GM21786 (cell line): ENCODE measurements at regions not wholly inside any gene's neighbourhood (a gene's known extent, or its start where the extent isn't known, plus 50 kb on each side); places are given as distances from the start of the nearest gene placed in this dataset.
"Not testable (repeated sequence)": the region's sequence is repeated elsewhere in the genome, so short reads cannot be mapped to it uniquely, and the experiment has no call there.

ENCODE experiments used
- ATAC-seq: cut with Tn5 transposase; IDR thresholded peaks from one replicate; pipeline ENCODE4 v1.9.1; 2021; ENCODE audit not compliant: unreplicated experiment

DNA sequence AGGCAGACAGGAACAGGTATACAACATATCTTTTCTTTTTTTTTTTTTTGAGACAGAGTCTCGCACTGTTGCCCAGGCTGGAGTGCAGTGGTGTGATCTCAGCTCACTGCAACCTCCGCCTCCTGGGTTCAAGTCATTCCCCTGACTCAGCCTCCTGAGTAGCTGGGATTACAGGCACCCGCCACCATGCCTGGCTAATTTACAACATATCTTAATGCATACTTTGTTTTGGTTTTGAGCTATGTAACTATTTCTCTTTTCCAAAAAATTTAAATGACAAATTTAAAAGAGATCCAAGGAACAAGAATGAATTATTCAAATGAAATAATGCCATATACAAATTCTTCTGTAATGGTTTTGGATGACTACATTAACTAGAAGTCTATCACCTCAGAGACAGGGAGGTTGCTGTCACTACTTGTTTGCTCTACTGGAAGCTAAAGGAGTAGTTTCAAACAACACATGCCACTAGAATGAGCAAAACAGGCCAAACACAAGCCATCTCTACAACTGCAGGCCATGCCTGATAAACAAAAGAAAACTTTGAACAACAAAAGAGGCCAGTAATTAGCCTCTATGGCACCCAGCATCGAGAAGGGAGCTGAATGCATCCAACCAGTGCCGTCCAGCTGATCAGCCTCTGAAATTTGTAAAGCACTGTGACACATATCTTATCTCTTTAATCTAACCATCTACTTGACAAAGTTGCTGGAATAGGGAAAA, 133.6 kb upstream of the VOPP1 start:
- ATAC-seq: not testable (repeated sequence)

DNA sequence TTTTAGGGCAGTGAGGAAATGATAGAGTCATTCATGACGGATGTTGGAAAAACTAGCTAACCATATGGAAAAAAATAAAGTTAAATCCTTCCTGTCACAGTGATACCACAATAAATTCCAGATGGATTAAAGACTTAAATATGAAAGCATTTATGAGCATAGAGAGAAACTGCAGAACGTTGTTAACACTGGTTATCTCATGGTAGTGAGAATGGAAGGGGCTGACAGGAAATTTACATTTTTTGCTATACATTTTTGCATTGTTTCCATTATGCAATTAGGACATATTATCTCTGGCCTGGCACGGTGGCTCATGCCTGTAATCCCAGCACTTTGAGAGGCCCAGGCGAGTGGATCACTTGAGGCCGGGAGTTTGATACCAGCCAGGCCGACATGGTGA, 130.5 kb upstream of the VOPP1 start:
- not testable (repeated sequence) for ATAC-seq

DNA sequence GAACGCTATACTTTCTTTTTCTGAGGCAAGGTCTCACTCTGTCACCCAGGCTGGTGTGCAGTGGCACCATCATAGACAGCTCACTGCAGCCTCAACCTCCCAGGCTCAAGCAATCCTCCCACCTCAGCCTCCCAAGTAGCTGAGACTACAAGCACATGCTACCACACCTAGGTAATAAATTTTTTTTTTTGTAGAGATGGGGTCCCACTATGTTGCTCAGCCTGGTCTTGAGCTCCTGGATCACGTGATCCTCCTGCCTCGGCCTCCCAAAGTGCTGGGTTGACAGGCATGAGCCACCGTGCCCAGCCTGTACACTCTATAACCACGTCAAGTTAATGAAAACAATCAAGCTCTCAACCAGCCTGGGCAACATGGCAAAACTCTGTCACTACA, 127.1 kb upstream of the VOPP1 start:
- not testable (repeated sequence) for ATAC-seq

DNA sequence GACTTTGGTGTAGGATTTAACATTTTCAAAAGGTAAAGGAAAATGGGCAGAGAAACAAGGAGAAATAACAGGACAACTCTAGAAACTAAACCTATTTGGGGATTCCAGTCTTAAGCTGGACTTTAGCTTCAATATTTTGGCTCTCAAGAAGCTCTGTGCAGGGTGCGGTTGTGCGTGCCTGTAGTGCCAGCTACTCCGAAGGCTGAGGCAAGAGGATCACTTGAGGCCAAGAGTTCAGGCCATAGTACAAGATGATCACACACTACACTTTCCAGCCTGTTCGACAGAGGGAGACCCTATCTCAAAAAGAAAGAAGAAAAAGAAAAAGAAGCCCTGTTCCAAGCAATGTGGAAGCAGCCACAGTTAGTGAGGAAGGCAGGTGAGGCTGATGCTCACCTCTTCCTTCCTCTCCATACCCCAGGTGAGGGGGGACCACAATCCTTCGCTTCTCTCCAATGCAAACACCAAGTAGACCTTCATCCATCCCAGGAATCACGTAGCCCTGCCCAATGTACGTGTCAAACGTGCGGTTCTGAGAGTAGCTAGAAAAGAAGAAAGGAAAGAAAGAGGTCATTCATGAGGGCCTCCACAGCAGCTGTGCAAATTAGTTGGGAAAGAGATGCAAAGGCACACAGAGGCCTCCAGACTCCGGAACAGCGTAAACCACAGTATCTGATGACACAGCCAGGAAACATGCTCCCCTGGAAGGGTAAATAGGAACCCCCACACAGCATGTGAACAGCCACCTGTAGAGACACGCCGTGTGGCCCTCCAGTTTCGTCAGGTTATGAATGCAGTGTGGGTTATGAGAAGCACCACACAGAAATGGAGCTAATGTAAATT, 126.5 kb upstream of the VOPP1 start:
- peak; percentile 88 for ATAC-seq

DNA sequence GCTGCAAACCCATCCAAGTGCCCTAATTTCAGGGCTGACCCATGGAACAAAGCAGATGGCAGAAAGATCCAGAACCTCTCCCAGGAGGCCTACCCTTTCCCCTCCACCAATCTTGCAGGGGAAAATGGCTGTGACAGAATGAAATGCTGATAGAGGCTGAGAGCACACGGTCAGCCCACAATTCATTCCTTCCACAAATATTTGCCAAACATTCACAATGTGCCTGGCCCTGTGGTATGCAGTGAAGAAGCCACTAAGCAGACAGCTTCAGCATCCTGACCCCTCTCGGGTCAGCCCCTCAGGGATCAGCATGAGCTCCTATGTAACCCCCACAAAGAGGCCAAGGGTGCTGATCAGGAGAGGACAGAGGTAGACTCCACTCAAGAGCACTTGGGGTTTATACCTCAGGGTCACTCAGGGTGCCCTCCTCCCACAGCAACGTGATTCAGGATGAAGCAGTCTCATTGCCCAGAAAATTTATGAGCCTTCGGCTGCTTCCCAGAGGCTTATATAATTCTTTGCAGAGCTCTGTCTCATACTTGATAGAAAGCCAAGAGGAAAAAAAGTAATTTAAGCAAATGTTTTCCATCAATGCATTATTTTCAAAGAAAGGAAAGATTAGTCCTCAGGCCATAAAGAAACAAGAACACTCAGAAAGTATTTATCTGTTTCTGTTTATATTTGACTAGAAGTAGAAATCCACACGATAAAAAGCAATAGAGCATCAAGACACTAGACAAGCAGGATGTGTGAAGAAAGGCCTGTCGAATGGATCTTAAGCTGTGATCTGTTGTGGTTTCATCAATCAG, 123.8 kb upstream of the VOPP1 start:
- not testable (repeated sequence) for ATAC-seq

DNA sequence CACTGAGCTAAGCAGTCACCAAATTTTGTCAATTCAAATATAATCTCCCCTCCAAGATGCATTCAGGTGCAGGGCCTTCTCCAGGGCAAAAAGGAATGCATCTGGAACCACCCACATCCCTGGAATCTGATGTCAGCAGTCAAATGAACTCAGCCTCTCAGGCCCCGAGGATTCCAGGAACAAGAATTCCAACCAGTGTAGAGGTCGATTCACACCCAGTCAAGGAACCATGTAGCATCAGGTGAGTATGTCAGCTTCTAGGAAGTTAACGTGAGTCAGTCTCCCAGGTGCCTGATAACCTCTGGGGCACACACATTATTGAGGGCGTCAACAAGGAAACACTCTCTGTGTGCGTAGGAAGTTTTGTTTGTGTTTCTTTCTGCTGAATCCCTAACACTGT, 122.2 kb upstream of the VOPP1 start:
- not testable (repeated sequence) for ATAC-seq

DNA sequence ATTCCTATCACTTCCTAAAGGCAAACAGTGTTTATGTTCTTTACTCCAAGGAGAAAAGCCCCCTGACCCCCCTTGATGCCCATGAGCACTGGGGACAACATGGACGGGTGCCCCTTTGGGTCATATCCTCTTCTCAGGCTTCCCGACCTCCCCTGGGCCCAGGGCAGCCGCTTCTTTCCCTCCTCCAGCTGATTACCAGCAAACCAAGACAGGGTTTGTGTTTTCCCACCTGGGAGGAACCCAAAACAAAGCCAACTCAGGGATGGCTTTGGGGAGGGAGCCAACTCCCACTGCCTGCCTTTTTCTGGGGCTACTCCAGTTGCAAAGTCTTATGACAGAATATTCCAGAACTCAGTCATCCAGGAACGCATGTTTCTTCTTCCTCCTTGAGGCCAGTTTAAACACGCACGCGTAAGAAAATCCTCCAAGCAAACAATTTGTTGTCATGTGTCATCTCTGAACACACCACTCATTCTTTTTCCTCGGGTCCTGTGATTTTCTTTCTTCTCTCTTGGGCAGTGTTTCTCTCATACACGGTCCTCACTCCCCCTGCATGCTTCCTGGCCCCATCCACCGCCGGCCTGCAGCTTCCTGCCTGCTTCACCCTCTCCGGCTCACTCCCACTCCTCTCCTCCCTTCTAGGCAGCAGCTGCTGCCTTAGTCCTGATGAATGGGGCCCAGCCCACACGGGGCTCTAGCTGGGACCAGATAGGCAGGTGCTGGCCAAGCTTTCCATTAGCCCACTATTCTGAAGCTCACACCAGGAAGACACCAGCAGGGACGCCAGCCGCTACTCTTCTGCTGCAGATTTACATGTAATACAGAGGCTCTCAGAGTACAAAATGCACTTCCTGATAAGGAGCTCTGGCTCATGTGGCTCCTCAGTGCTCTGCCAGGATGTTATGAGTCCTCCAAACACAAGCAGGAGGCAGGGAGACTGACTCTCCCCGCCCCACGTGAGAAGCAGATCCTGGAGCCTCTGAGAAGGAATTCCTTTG, 116.7 kb upstream of the VOPP1 start:
- ATAC-seq: not testable (repeated sequence)

DNA sequence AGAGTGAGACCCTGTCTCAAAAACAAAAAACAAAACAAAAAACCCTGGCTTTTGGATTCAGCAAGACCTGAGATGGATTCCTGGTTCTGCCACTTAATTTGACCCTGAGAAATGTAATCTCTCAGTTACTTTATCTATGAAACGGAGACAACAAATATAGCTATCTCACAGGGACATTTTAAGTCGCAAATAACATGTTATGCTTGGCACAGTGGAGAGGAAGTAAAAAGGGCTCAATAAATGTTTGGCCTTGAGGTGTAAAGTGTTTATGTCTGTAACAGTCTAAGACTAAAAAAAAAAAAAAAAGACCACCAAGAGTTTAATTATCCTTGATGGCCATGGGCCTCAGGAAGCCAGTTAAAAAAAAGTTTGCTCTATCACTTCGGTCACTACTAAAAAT, 116.0 kb upstream of the VOPP1 start:
- not testable (repeated sequence) for ATAC-seq

DNA sequence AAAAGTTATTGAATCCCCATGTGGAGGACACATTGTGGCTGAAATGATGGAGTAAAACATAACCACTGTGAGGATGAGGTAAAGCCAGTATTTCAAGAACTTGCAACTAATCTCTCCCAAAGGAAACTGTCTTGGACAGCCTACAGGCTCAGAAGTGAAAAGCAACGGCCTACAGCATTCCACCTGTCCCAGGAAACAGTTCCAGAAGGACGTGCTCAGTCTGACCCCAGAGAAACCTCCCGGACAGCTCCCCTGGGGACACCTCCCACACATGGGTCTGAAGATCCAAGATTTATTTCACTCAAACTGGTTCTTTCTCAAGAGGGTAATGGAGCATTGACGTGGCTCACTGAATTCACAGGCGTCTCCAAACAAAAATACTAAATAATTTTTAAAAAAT, 115.0 kb upstream of the VOPP1 start:
- not testable (repeated sequence) for ATAC-seq

DNA sequence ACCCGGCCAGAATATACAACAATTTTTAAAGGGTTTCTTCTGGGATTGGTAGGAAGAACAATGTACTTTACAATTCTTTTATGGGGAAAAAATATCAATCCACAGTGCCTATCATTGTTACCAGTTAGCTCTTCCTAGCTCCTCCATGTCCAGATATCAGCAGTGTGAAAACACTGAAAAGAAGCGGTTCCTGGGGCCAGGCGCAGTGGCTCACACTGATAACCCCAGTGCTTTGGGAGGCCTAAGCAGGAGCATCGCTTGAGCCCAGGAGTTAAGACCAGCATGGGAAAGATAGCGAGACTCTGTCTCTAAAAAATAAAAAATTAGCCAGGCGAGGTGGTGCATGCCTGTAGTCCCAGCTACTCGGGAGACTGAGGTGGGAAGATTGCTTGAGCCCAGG, 114.5 kb upstream of the VOPP1 start:
- ATAC-seq: not testable (repeated sequence)

DNA sequence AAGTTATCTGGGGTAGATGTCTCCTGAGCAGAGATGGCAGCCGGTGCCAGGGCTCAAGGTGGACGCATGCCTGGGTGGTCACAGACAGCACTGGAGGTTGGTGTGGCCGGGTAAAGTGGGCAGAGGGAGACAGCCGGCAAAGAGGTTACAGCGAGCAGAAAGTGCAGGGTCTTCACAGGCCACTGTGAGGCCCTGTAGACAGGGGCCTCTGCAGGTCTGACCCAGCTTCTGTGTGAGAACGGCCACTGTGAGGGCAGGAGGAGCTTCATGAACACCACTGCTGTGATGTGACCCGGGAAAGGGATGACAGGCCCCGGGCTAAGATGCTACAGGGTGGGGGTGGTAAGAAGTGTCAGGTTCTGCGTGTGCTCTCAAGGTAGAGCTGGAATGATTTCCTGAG, 111.2 kb upstream of the VOPP1 start:
- not testable (repeated sequence) for ATAC-seq

DNA sequence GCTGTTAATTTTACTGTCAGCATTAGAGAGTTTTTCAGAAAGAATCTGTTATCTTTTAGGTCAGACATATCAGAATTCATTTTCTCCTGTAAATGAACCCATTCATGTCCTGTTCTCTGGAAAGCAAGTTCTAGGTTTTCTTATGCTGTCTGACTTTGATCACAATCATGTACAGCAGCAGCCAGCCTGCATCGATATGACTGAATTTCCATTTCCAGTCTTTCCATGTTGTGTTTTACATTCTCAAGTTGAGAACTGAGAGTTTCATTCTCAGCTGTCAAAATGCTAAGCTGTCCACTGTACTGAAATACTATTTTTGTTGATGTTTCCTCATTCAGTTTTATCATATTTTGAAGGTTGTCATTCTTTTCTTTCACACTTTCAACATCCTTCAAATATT, 103.3 kb upstream of the VOPP1 start:
- not testable (repeated sequence) for ATAC-seq

DNA sequence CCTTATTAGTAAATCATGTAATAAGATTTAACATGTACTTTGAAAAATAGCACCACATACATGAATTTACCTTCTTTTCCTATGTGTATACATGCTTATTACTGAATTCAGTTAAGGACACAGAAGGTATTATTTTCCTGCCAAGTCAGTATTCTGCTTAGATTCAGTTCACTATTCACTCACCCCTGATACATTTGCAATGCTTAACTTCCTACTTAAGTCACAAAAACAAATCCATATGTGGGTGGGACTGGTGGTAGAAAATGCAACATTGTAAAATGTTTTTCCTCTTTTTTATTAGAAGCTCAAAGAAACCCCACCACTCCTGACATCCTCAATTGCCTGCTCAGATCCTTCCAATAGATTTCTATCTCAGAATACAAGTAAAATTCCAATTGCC, 101.2 kb upstream of the VOPP1 start:
- ATAC-seq: not testable (repeated sequence)

DNA sequence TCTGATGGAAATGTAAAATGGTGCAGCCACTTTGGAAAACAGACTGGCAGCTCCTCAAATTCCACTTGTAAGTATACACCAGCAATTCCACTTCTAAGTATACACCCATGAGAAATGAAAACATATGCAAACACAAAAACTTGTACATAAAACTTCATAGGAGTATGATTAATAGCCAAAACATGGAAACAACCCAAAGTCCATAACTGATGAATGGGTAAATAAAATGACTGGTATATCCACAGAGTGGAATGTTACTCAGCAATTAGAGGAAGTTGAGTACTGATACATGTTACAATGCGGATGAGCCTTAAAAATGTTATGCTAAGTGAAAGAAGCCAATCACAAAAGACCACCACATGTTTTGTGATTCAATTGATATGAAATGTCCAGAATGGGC, 99.8 kb upstream of the VOPP1 start:
- ATAC-seq: not testable (repeated sequence)

DNA sequence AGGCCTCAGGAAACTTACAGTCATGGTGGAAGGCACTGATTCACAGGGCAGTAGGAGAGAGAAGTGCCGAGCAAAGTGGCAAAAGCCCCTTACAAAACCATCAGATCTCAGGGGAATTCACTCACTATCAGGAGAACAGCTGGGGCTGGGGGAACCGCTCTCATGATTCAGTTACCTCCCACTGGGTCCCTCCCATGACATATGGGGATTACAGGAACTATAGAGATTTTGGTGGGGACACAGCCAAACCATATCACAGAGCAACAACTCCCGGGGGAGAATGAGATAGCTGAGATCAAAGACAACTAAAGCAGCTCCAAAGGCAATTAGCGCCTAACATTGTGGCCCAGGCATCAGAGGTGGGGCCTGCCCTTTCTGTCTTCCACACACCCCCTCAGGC, 85.4 kb upstream of the VOPP1 start:
- no peak for ATAC-seq

DNA sequence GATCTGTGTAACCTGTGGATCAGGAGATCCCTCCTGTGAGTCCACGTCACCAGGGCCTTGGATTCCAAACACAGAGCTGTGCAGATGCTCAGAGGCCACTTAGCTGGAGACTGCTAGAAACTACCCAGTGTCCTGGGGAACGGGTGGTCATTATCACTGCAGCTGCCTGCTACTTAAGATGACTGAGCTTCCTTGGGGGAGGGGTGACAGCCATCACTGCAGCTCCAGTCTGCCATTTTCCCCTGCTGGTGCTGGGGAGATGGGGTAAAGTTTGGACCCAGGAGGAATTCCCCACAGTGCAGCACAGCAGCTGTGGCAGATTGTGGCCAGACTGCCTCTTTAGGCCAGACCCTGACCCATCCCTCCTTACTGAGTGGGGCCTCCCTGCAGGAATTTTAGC, 78.8 kb upstream of the VOPP1 start:
- no peak for ATAC-seq

DNA sequence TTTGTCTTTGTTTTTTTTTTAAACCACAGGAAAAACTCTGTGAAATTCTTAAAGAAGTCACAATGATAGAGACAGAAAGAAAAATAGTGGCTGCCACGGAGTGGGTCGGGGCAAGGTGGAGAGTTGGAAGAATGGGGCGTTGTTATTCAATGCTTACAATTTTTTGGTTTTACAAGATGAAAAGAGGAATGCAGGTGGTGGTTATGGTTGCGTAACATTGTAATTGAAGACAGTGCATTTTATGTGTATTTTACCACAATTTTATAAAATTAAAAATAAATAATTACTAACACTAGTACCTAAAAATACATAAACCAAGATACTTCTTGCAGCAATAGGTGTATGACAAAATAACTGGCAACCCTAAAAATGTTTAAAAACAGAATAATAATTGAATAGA, 76.9 kb upstream of the VOPP1 start:
- ATAC-seq: no peak

DNA sequence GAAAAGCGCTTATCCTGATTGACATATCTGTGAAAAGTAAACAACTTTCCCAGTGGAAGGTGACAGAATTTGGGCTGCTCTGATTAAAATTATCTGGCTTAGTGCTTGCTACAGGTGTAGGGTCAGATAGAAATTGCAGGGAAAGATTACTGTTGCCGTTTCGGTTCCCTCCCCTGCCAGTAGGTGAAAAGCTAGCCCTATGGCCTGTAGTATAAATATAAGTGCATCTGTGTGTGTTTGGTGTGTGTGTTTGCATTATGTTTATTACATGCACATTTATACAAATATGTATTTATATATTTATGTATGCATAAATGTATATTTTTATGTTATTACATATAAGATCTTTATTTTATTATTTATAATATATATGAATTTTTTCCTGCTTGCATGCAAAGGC, 72.3 kb upstream of the VOPP1 start:
- no peak for ATAC-seq

DNA sequence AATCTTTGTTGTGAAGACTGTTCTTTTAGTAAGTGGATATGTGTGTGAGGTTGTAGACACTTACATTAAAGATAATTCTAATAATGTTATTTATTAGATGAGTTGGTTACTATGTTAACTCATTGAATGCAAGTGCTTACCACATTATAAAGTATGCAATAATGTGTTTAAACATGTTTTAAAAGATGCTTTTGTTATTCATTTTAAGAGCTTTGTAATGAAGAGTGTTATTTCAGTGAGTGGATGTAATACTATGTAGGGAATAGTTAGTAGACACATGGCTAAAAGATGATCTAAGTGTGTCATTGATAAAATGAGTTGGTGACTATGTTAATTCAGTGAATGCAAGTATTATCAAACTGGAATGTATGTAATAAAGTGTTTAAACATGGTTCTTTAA, 70.0 kb upstream of the VOPP1 start:
- ATAC-seq: no peak

DNA sequence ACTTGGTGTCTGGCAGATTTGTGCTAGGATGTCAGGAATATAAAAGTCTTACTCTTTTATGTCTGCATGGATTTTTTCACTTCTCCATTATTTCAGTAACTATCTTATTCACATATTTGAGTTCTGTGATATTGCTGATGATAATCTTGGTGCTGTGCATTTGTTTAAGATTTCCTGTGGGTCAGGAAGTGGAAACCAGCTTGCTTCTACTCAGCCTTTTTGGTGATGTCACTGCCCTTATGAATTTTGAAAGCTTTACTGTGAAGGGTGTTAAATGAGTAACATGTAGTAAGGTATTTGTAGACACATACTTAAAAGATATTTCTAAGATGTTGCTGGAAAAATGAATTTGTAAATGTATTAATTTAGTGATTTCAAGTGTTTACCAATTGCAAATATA, 69.5 kb upstream of the VOPP1 start:
- ATAC-seq: peak; percentile 81
